ENCODE measurements at regions not wholly inside any gene's neighbourhood (a gene's known extent, or its start where the extent isn't known, plus 50 kb on each side); places are given as distances from the start of the nearest gene placed in this dataset.
A peak's percentile ranks its signal among the peaks of the same experiment; 100 is the strongest.

DNA sequence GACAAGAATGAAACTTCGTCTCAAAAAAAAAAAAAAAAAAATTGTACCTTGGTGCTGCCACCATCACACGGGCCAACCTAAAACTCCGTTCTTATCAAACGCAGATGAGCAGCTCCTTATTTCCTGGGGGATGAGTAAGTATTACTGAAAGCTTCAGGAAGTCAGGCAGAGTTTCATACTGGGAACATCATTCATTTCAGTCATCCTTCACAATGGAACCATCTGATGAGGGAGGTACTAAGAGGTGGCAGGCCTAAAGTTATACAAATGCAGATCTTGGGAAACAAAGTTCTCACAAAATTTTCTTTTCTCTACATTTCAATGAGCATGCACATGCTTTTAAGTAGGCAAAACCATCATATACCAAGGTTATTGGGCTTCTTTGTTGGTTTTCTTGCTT lies 636.0 kb upstream of the LMCD1 start:
- Histone ChIP-seq H3K9me3 (ENCODE audit: control extremely low read depth in 1 of 5, control insufficient read depth in 4 of 5, insufficient read depth in 2 of 5, low read depth in 1 of 5, low read length in 4 of 5) (peaks cover 0 to 3% (median 0%) of the 10 kb centered on the region in 5 experiments), H3K27me3 (replicated peaks in 2 of 5; ENCODE audit: control insufficient read depth in 4 of 5, insufficient read depth in 5 of 5, low read length in 4 of 5) (peaks cover 2 to 61% (median 17%) of the 10 kb centered on the region in 5 experiments), H3K4me3 (ENCODE audit: control insufficient read depth in 1 of 7, extremely low read depth in 1 of 7, insufficient read depth in 4 of 7, low read depth in 2 of 7, low read length in 6 of 7) (no peak overlapping the region), H3K4me1 (ENCODE audit: control extremely low read depth in 1 of 4, control insufficient read depth in 4 of 4, insufficient read depth in 4 of 4, low read length in 3 of 4) (no peaks in the 10 kb centered on the region), H3K27ac (ENCODE audit: insufficient read depth in 1 of 2, low read depth in 1 of 2, low read length in 2 of 2, poor library complexity in 1 of 2, severe bottlenecking in 2 of 2) (no peak overlapping the region), H3K36me3 (ENCODE audit: control insufficient read depth in 4 of 4, insufficient read depth in 4 of 4, low read length in 3 of 4) (no peaks in the 10 kb centered on the region)
- POLR2A ChIA-PET, result no interaction called here
- CTCF ChIA-PET, result no interaction called here
- DNase-seq, result no peak
- WGBS (ENCODE audit: insufficient coverage), result 100% methylated on average over 4 of the region's 4 CpGs

DNA sequence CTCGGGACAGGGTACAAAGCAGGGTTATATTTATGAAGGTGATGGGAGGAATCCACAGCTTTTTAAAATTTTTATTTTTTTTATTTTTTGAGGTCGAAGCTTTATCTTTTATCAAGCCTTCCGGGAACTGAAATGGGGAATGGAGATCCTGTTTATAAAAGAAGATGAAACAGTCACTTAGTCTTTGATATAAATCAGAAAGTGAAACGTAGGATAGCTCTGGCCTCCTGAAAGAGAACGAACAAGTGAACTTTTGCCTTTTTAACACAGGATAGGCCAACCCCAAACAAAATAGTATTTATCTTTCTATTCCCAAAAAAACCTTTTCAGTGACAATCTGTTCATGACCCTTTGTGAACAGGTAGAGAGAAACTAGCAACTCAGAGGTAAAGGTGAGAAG lies 634.0 kb upstream of the LMCD1 start:
- no peak overlapping the region for H3K27ac ChIP-seq (ENCODE audit: insufficient read depth in 1 of 2, low read depth in 1 of 2, low read length in 2 of 2, poor library complexity in 1 of 2, severe bottlenecking in 2 of 2)
- 72% methylated on average over 2 of the region's 5 CpGs for WGBS (ENCODE audit: insufficient coverage)
- no peaks in the 10 kb centered on the region for H3K4me1 ChIP-seq (ENCODE audit: control extremely low read depth in 1 of 4, control insufficient read depth in 4 of 4, insufficient read depth in 4 of 4, low read length in 3 of 4)
- H3K27me3 ChIP-seq (replicated peaks in 2 of 5; ENCODE audit: control insufficient read depth in 4 of 5, insufficient read depth in 5 of 5, low read length in 4 of 5), result peaks cover 4 to 64% (median 12%) of the 10 kb centered on the region in 5 experiments
- POLR2A ChIA-PET, result no interaction called here
- CTCF ChIA-PET, result no interaction called here
- no peaks in the 10 kb centered on the region for H3K36me3 ChIP-seq (ENCODE audit: control insufficient read depth in 4 of 4, insufficient read depth in 4 of 4, low read length in 3 of 4)
- DNase-seq, result no peak
- H3K4me3 ChIP-seq (ENCODE audit: control insufficient read depth in 1 of 7, extremely low read depth in 1 of 7, insufficient read depth in 4 of 7, low read depth in 2 of 7, low read length in 6 of 7), result no peak overlapping the region
- H3K9me3 ChIP-seq (ENCODE audit: control extremely low read depth in 1 of 5, control insufficient read depth in 4 of 5, insufficient read depth in 2 of 5, low read depth in 1 of 5, low read length in 4 of 5), result peaks cover 0 to 3% (median 0%) of the 10 kb centered on the region in 5 experiments

DNA sequence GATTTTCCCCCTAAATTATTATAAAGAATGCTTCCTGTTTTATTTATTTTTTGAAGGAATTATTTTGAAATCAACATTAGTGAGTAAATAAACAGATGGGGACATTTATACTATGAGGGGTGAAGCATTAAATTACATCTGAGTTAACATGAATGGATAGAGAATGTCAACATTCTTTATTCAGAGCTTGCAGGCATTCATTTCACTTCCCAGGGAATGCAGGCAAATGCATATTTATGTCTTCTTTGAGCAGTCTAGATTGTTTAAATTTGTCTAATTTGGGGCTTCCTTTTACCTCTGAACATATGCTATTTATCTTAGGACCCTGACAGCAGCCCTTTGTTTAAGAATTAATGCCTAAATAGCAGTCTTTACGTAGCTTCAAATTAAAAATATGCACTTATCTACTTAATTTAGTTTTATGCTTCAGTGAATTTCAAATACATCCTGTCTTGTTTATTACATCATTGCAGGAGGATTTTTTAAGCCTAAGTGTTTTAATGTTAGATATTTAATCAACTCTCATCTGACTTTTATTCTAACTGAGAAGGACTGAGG lies 630.5 kb upstream of the LMCD1 start:
- ChIA-PET POLR2A (no interaction called here), CTCF (no interaction called here)
- H3K36me3 ChIP-seq (ENCODE audit: control insufficient read depth in 4 of 4, insufficient read depth in 4 of 4, low read length in 3 of 4), result no peaks in the 10 kb centered on the region
- H3K9me3 ChIP-seq (ENCODE audit: control extremely low read depth in 1 of 5, control insufficient read depth in 4 of 5, insufficient read depth in 2 of 5, low read depth in 1 of 5, low read length in 4 of 5), result no peaks in the 10 kb centered on the region
- no CpG with 5 or more reads among the region's 1 CpG for WGBS (ENCODE audit: insufficient coverage)
- no peaks in the 10 kb centered on the region for H3K4me1 ChIP-seq (ENCODE audit: control extremely low read depth in 1 of 4, control insufficient read depth in 4 of 4, insufficient read depth in 4 of 4, low read length in 3 of 4)
- H3K4me3 ChIP-seq (ENCODE audit: control insufficient read depth in 1 of 7, extremely low read depth in 1 of 7, insufficient read depth in 4 of 7, low read depth in 2 of 7, low read length in 6 of 7), result no peak overlapping the region
- DNase-seq, result no peak
- peaks cover 4 to 62% (median 25%) of the 10 kb centered on the region in 5 experiments for H3K27me3 ChIP-seq (replicated peaks in 2 of 5; ENCODE audit: control insufficient read depth in 4 of 5, insufficient read depth in 5 of 5, low read length in 4 of 5)
- no peak overlapping the region for H3K27ac ChIP-seq (ENCODE audit: insufficient read depth in 1 of 2, low read depth in 1 of 2, low read length in 2 of 2, poor library complexity in 1 of 2, severe bottlenecking in 2 of 2)

GRCh38 chr3:7874116-7874515 lies 627.5 kb upstream of the LMCD1 start:
- CTCF ChIA-PET, result no interaction called here
- H3K4me1 ChIP-seq (ENCODE audit: control extremely low read depth in 1 of 4, control insufficient read depth in 4 of 4, insufficient read depth in 4 of 4, low read length in 3 of 4), result peaks cover 0 to 5% (median 2%) of the 10 kb centered on the region in 4 experiments
- no peaks in the 10 kb centered on the region for H3K9me3 ChIP-seq (ENCODE audit: control extremely low read depth in 1 of 5, control insufficient read depth in 4 of 5, insufficient read depth in 2 of 5, low read depth in 1 of 5, low read length in 4 of 5)
- POLR2A ChIA-PET, result no interaction called here
- H3K27me3 ChIP-seq (replicated peaks in 2 of 5; ENCODE audit: control insufficient read depth in 4 of 5, insufficient read depth in 5 of 5, low read length in 4 of 5), result peaks cover 4 to 65% (median 31%) of the 10 kb centered on the region in 5 experiments
- no CpG with 5 or more reads among the region's 1 CpG for WGBS (ENCODE audit: insufficient coverage)
- no peak for DNase-seq
- no peak overlapping the region for H3K4me3 ChIP-seq (ENCODE audit: control insufficient read depth in 1 of 7, extremely low read depth in 1 of 7, insufficient read depth in 4 of 7, low read depth in 2 of 7, low read length in 6 of 7)
- H3K36me3 ChIP-seq (ENCODE audit: control insufficient read depth in 4 of 4, insufficient read depth in 4 of 4, low read length in 3 of 4), result no peaks in the 10 kb centered on the region
- H3K27ac ChIP-seq (ENCODE audit: insufficient read depth in 1 of 2, low read depth in 1 of 2, low read length in 2 of 2, poor library complexity in 1 of 2, severe bottlenecking in 2 of 2), result no peak overlapping the region

GRCh38 chr3:7875925-7876324 lies 625.7 kb upstream of the LMCD1 start:
- ChIA-PET CTCF (no interaction called here), POLR2A (no interaction called here)
- peaks cover 0 to 69% (median 30%) of the 10 kb centered on the region in 5 experiments for H3K27me3 ChIP-seq (replicated peaks in 2 of 5; ENCODE audit: control insufficient read depth in 4 of 5, insufficient read depth in 5 of 5, low read length in 4 of 5)
- peaks cover 0 to 6% (median 0%) of the 10 kb centered on the region in 5 experiments for H3K9me3 ChIP-seq (ENCODE audit: control extremely low read depth in 1 of 5, control insufficient read depth in 4 of 5, insufficient read depth in 2 of 5, low read depth in 1 of 5, low read length in 4 of 5)
- peaks cover 0 to 5% (median 2%) of the 10 kb centered on the region in 4 experiments for H3K4me1 ChIP-seq (ENCODE audit: control extremely low read depth in 1 of 4, control insufficient read depth in 4 of 4, insufficient read depth in 4 of 4, low read length in 3 of 4)
- no peak overlapping the region for H3K27ac ChIP-seq (ENCODE audit: insufficient read depth in 1 of 2, low read depth in 1 of 2, low read length in 2 of 2, poor library complexity in 1 of 2, severe bottlenecking in 2 of 2)
- DNase-seq, result no peak
- no peak overlapping the region for H3K4me3 ChIP-seq (ENCODE audit: control insufficient read depth in 1 of 7, extremely low read depth in 1 of 7, insufficient read depth in 4 of 7, low read depth in 2 of 7, low read length in 6 of 7)
- no peaks in the 10 kb centered on the region for H3K36me3 ChIP-seq (ENCODE audit: control insufficient read depth in 4 of 4, insufficient read depth in 4 of 4, low read length in 3 of 4)

DNA sequence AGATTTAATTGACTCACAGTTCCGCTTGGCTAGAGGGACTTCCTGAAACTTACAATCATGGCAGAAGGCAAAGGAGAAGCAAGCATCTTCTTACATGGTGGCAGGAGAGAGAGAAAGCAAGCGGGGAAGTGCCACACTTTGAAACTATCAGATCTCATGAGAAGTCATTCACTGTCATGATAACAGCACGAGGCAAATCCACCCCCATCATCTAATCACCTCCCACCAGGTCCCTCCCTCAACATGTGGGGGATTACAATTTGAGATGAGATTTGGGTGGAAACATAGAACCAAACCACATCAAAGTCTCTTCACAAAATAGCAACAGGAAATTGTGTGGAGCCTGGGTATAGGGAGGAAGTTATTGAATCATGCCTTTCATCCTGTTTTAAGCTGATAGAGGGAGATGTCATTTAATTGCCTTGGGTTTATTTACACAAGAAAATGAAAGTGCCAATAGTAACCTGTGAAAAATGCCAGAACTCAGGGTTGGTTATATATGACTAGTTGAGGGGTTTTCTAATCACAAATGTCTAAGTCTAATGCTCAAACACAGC lies 624.8 kb upstream of the LMCD1 start:
- peaks cover 0 to 68% (median 30%) of the 10 kb centered on the region in 5 experiments for H3K27me3 ChIP-seq (replicated peaks in 2 of 5; ENCODE audit: control insufficient read depth in 4 of 5, insufficient read depth in 5 of 5, low read length in 4 of 5)
- ChIA-PET CTCF (interaction anchor here (0.6 kb wide), 1 partner anchor 247 kb away, joined by 3 read pairs; no protein-coding TSS in a partner anchor), POLR2A (no interaction called here)
- peak; percentile 84 to 96 (median 94) for DNase-seq
- H3K4me3 ChIP-seq (ENCODE audit: control insufficient read depth in 1 of 7, extremely low read depth in 1 of 7, insufficient read depth in 4 of 7, low read depth in 2 of 7, low read length in 6 of 7), result no peak overlapping the region
- WGBS (ENCODE audit: insufficient coverage), result 0% methylated on average over 2 of the region's 3 CpGs
- no peaks in the 10 kb centered on the region for H3K36me3 ChIP-seq (ENCODE audit: control insufficient read depth in 4 of 4, insufficient read depth in 4 of 4, low read length in 3 of 4)
- no peak overlapping the region for H3K27ac ChIP-seq (ENCODE audit: insufficient read depth in 1 of 2, low read depth in 1 of 2, low read length in 2 of 2, poor library complexity in 1 of 2, severe bottlenecking in 2 of 2)
- peaks cover 0 to 6% (median 0%) of the 10 kb centered on the region in 5 experiments for H3K9me3 ChIP-seq (ENCODE audit: control extremely low read depth in 1 of 5, control insufficient read depth in 4 of 5, insufficient read depth in 2 of 5, low read depth in 1 of 5, low read length in 4 of 5)
- peaks cover 0 to 5% (median 2%) of the 10 kb centered on the region in 4 experiments for H3K4me1 ChIP-seq (ENCODE audit: control extremely low read depth in 1 of 4, control insufficient read depth in 4 of 4, insufficient read depth in 4 of 4, low read length in 3 of 4)

GRCh38 chr3:7877312-7877711 lies 624.3 kb upstream of the LMCD1 start:
- POLR2A ChIA-PET, result no interaction called here
- H3K27me3 ChIP-seq (replicated peaks in 2 of 5; ENCODE audit: control insufficient read depth in 4 of 5, insufficient read depth in 5 of 5, low read length in 4 of 5), result peaks cover 0 to 66% (median 33%) of the 10 kb centered on the region in 5 experiments
- H3K4me1 ChIP-seq (ENCODE audit: control extremely low read depth in 1 of 4, control insufficient read depth in 4 of 4, insufficient read depth in 4 of 4, low read length in 3 of 4), result peaks cover 0 to 5% (median 2%) of the 10 kb centered on the region in 4 experiments
- H3K9me3 ChIP-seq (ENCODE audit: control extremely low read depth in 1 of 5, control insufficient read depth in 4 of 5, insufficient read depth in 2 of 5, low read depth in 1 of 5, low read length in 4 of 5), result peaks cover 0 to 6% (median 0%) of the 10 kb centered on the region in 5 experiments
- DNase-seq, result peak in 1 of 3 donors; percentile 3
- H3K27ac ChIP-seq (ENCODE audit: insufficient read depth in 1 of 2, low read depth in 1 of 2, low read length in 2 of 2, poor library complexity in 1 of 2, severe bottlenecking in 2 of 2), result no peak overlapping the region
- no peak overlapping the region for H3K4me3 ChIP-seq (ENCODE audit: control insufficient read depth in 1 of 7, extremely low read depth in 1 of 7, insufficient read depth in 4 of 7, low read depth in 2 of 7, low read length in 6 of 7)
- WGBS (ENCODE audit: insufficient coverage), result 80% methylated on average over 5 of the region's 5 CpGs
- CTCF ChIA-PET, result no interaction called here
- H3K36me3 ChIP-seq (ENCODE audit: control insufficient read depth in 4 of 4, insufficient read depth in 4 of 4, low read length in 3 of 4), result no peaks in the 10 kb centered on the region
